Heart left ventricle (tissue), 16 donors: ENCODE measurements at regions not wholly inside any gene's neighbourhood (a gene's known extent, or its start where the extent isn't known, plus 50 kb on each side); places are given as distances from the start of the nearest gene placed in this dataset.

Source experiments
- ATAC-seq, 4 donors: fragments of 200-7000 bp; cut with Tn5 transposase; one replicate each; pipeline ENCODE4 v1.9.1; 2020 to 2022; ENCODE audit warnings: moderate library complexity in 4 of 4, mild to moderate bottlenecking in 3 of 4, moderate number of reproducible peaks in 1 of 4
- DNase-seq, 5 donors: peaks; one replicate each; pipeline ENCODE4 v3.0.0-alpha.2; 2020
- H3K27ac ChIP-seq, 12 donors: fragments of 200-600 bp; sonication (generic) in 4 of 12; one replicate each; pipeline versions ENCODE4 v1.5.0 to v1.8.0; 2016 to 2022; ENCODE audit warnings: mild to moderate bottlenecking in 2 of 12
- H3K27me3 ChIP-seq, 9 donors: fragments of 200-600 bp; sonication (generic) in 2 of 9; one replicate each; pipeline versions ENCODE4 v1.5.1 to v1.8.0; 2016 to 2022; ENCODE audit warnings: mild to moderate bottlenecking in 3 of 9
- H3K36me3 ChIP-seq, 9 donors: fragments of 200-600 bp; sonication (generic) in 2 of 9; one replicate each; pipeline versions ENCODE4 v1.5.0 to v1.8.0; 2018 to 2022; ENCODE audit warnings: mild to moderate bottlenecking in 2 of 9
- H3K4me1 ChIP-seq, 12 donors: fragments of 200-600 bp; sonication (generic) in 4 of 12; one replicate each; pipeline versions ENCODE4 v1.5.0 to v1.8.0; 2016 to 2022; ENCODE audit warnings: mild to moderate bottlenecking in 3 of 12
- H3K4me3 ChIP-seq, 12 donors: fragments of 200-600 bp; sonication (generic) in 4 of 12; one replicate each; pipeline versions ENCODE4 v1.5.0 to v1.8.0; 2017 to 2022; ENCODE audit warnings: mild to moderate bottlenecking in 9 of 12, moderate library complexity in 4 of 12
- H3K9me3 ChIP-seq, 12 donors: fragments of 200-600 bp; sonication (generic) in 4 of 12; one replicate each; pipeline versions ENCODE4 v1.5.0 to v1.8.0; 2016 to 2022; ENCODE audit warnings: mild to moderate bottlenecking in 1 of 12
- POLR2A ChIP-seq, 2 donors: fragments of 450-650 bp; IDR thresholded peaks; one replicate each; pipeline ENCODE4 v1.6.1; 2017; ENCODE audit warnings: antibody characterized with exemption in 2 of 2, mild to moderate bottlenecking in 2 of 2, moderate library complexity in 2 of 2
- WGBS, 4 donors: extraction: QIAGEN DNeasy Blood & Tissue Kit in 2 of 4; methylation state at CpG; one replicate each; pipeline versions ENCODE4 v1.1.5 to v1.1.7; 2013 to 2018; 5-methylcytosine and 5-hydroxymethylcytosine counted together
- intact Hi-C, 10 donors: fragments of 100-400 bp; cut with DNase I; formaldehyde crosslinking; loops; one replicate each; pipeline versions ENCODE4 v1.11.1 to v1.14.2; 2022
- TF ChIP-seq, protein P1 (sequence below), 12 donors: fragments of 200-600 bp; sonication (generic) in 4 of 12; IDR thresholded peaks; one replicate each; pipeline versions ENCODE4 v1.5.0 to v1.8.0; 2018 to 2022; ENCODE audit warnings: antibody characterized with exemption in 12 of 12, mild to moderate bottlenecking in 5 of 12
- donor health status: ischemic (EF 13 %, LVEDD 7.1; RV severe dilation, severe dysfunction).
- donor health status: healthy with polysubstance abuse.
- donor health status: DM: no; HTN: yes; CAD: no.
- donor health status: DM: no; HTN: no; CAD: no.
- donor health status: ischemic (EF 25% LVEDD 6.9; RV normal size, moderate dysfunction).
- donor health status: ischemic (EF 25% LVEDD 5.7; RV mildly dilated, moderate dysfunction).
- donor health status: healthy.
- donor health status: DM: yes; HTN: yes; CAD: no.
- donor health status: ischemic (EF 35%, LVEDD 5.7; RV mildly dilated, moderate dysfunction).
- donor health status: nonischemic (EF 11% LVEDD 7.7; RV severe dilation, severe dysfunction).
- donor health status: DM: yes; HTN: yes; CAD: no.
- donor health status: PGD.
- donor health status: ischemic (EF 29% LVEDD 5.4; RV normal size, mild dysfunction).
- donor health status: nonischemic (EF 23%, LVEDD 6.1; RV moderate dilation, normal function).

DNA sequence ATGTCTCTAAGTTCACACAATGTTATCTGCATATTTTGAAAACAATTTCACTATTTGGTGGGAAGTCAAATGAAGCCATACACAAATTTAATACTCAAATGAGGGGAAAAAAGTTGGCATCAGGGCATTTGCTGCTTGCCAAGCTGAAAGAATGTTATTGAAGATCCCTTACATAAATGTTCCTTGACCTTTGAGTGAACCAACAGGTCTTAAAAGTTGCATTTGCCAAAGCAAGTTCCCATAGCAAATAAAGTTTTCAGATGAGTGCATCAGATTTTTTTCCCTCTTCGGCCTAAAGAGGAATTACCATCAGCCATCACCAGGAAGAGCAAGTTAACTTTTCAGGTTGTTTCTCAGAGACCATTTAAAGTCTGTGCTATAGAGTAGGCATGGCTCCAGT lies 115.9 kb downstream of the COX18 start:
- no peaks in the 10 kb centered on the region for H3K4me1 ChIP-seq
- ATAC-seq, result no peak
- H3K27me3 ChIP-seq, result no peaks in the 10 kb centered on the region
- no peak overlapping the region for H3K4me3 ChIP-seq
- H3K27ac ChIP-seq, result no peak overlapping the region
- intact Hi-C loops, result no loop called here
- 76 to 91% (median 82%) methylated on average over 1 of the region's 1 CpG for WGBS, 4 donors
- H3K36me3 ChIP-seq, result no peaks in the 10 kb centered on the region
- H3K9me3 ChIP-seq, result no peaks in the 10 kb centered on the region
- TF ChIP-seq, protein P1, sequence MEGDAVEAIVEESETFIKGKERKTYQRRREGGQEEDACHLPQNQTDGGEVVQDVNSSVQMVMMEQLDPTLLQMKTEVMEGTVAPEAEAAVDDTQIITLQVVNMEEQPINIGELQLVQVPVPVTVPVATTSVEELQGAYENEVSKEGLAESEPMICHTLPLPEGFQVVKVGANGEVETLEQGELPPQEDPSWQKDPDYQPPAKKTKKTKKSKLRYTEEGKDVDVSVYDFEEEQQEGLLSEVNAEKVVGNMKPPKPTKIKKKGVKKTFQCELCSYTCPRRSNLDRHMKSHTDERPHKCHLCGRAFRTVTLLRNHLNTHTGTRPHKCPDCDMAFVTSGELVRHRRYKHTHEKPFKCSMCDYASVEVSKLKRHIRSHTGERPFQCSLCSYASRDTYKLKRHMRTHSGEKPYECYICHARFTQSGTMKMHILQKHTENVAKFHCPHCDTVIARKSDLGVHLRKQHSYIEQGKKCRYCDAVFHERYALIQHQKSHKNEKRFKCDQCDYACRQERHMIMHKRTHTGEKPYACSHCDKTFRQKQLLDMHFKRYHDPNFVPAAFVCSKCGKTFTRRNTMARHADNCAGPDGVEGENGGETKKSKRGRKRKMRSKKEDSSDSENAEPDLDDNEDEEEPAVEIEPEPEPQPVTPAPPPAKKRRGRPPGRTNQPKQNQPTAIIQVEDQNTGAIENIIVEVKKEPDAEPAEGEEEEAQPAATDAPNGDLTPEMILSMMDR (IDR thresholded peaks at IDR 0.05), result no peak
- no peak for TF ChIP-seq POLR2A (IDR thresholded peaks at IDR 0.05)
- no peak for DNase-seq

DNA sequence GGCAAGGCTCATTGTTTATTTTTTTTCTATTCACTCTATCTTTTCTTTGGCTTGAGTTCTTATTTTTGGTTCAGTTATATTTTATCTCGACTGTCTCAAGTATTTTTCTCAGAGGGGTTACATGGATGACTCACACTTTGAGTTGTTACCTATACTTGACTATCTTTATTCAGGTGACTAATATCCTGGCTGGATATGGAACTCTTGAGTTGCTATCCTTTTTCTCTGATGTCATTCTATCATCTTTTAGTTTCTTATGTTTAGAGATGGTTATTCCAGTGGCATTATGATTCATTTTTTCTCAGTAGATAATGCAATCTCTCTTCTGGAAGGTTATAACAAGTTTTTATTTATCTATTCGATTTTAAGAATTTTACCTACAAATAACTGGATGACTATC lies 117.9 kb downstream of the COX18 start:
- ATAC-seq (no peak), DNase-seq (no peak)
- Histone ChIP-seq H3K9me3 (no peaks in the 10 kb centered on the region), H3K36me3 (no peaks in the 10 kb centered on the region), H3K27ac (no peak overlapping the region), H3K27me3 (no peaks in the 10 kb centered on the region), H3K4me3 (no peak overlapping the region), H3K4me1 (no peaks in the 10 kb centered on the region)
- 68 to 71% (median 70%) methylated on average over 2 of the region's 2 CpGs for WGBS, 4 donors
- intact Hi-C loops, result no loop called here
- no peak for TF ChIP-seq POLR2A (IDR thresholded peaks at IDR 0.05)
- TF ChIP-seq, protein P1 (IDR thresholded peaks at IDR 0.05), result no peak

DNA sequence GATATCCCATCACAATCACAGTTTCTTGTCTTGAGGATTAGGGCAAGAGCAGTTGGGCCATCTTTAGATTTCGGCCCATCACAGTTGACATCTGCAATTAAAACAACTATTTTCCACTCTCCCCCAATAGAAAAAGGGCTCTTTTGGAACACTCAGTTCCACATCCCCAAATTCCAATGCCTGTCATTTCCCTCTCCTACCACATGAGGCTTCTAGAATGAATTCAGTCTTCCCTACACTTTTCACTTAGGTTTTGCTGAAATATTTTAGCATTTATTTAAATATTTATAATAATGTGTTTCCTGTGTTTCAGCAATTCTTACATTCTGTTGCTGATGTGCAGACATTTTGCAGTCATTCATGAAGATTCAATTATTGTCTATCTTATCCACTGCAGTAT lies 118.4 kb downstream of the COX18 start:
- no peak overlapping the region for H3K27ac ChIP-seq
- no peaks in the 10 kb centered on the region for H3K27me3 ChIP-seq
- DNase-seq (no peak), ATAC-seq (no peak)
- 78 to 90% (median 86%) methylated on average over 1 of the region's 1 CpG for WGBS, 4 donors
- TF ChIP-seq, protein P1 (IDR thresholded peaks at IDR 0.05), result peak in 1 of 12 donors; percentile 6
- TF ChIP-seq POLR2A (IDR thresholded peaks at IDR 0.05), result no peak
- intact Hi-C loops, result no loop called here
- H3K36me3 ChIP-seq, result no peaks in the 10 kb centered on the region
- no peak overlapping the region for H3K4me3 ChIP-seq
- peaks cover 0 to 2% (median 0%) of the 10 kb centered on the region in 12 donors for H3K9me3 ChIP-seq
- H3K4me1 ChIP-seq, result no peaks in the 10 kb centered on the region

GRCh38 chr4:72948080-72948479 lies 121.4 kb downstream of the COX18 start:
- peaks cover 0 to 9% (median 0%) of the 10 kb centered on the region in 12 donors for H3K9me3 ChIP-seq

More at GRCh38 chr4:72948080-72948479, 121.4 kb downstream of the COX18 start:
- no peaks in the 10 kb centered on the region for H3K4me1 ChIP-seq
- no peak overlapping the region for H3K27ac ChIP-seq
- TF ChIP-seq POLR2A (IDR thresholded peaks at IDR 0.05), result no peak
- TF ChIP-seq, protein P1 (IDR thresholded peaks at IDR 0.05), result no peak
- H3K27me3 ChIP-seq, result no peaks in the 10 kb centered on the region
- no peaks in the 10 kb centered on the region for H3K36me3 ChIP-seq
- ATAC-seq (no peak), DNase-seq (no peak)
- intact Hi-C loops, result no loop called here
- 84 to 94% (median 91%) methylated on average over 1 of the region's 1 CpG for WGBS, 4 donors
- H3K4me3 ChIP-seq, result no peak overlapping the region
